Hepatocyte (in vitro differentiated cells): ENCODE measurements at regions not wholly inside any gene's neighbourhood (a gene's known extent, or its start where the extent isn't known, plus 50 kb on each side); places are given as distances from the start of the nearest gene placed in this dataset.

Experiments
- DNase-seq: peaks from one replicate; pipeline ENCODE4 v3.0.0-alpha.2; 2016; ENCODE audit warnings: low spot score
- H2AFZ ChIP-seq: fragments of 200-600 bp; sonication (generic); 2 replicates; pipeline ENCODE4 v1.6.0; 2016; ENCODE audit warnings: antibody characterized with exemption, mild to moderate bottlenecking
- H3K27ac ChIP-seq: fragments of 200-600 bp; sonication (generic); 2 replicates; pipeline ENCODE4 v1.5.1; 2016; ENCODE audit warnings: mild to moderate bottlenecking
- H3K27me3 ChIP-seq: fragments of 200-600 bp; sonication (generic); 2 replicates; pipeline ENCODE4 v1.6.1; 2016
- H3K36me3 ChIP-seq: fragments of 200-600 bp; sonication (generic); replicated peaks from 2 replicates; pipeline ENCODE4 v1.5.1; 2016; ENCODE audit warnings: low read depth; ENCODE audit not compliant: insufficient read depth
- H3K4me1 ChIP-seq: fragments of 200-600 bp; sonication (generic); 2 replicates; pipeline ENCODE4 v1.5.1; 2016; ENCODE audit warnings: mild to moderate bottlenecking, moderate library complexity; ENCODE audit not compliant: insufficient read depth
- H3K4me2 ChIP-seq: fragments of 200-600 bp; sonication (generic); 2 replicates; pipeline ENCODE4 v1.6.0; 2016
- H3K4me3 ChIP-seq: fragments of 200-600 bp; sonication (generic); 2 replicates; pipeline ENCODE4 v1.5.1; 2016; ENCODE audit warnings: mild to moderate bottlenecking
- H3K79me2 ChIP-seq: fragments of 200-600 bp; sonication (generic); 2 replicates; pipeline ENCODE4 v1.6.0; 2017; ENCODE audit warnings: mild to moderate bottlenecking
- H3K9me2 ChIP-seq: fragments of 200-600 bp; sonication (generic); replicated peaks from 2 replicates; pipeline ENCODE4 v1.6.0; 2017; ENCODE audit warnings: mild to moderate bottlenecking; ENCODE audit not compliant: insufficient read depth
- H3K9me3 ChIP-seq: fragments of 200-600 bp; sonication (generic); 2 replicates; pipeline ENCODE4 v1.5.1; 2016; ENCODE audit warnings: low read depth, mild to moderate bottlenecking
- H4K20me1 ChIP-seq: fragments of 200-600 bp; sonication (generic); 2 replicates; pipeline ENCODE4 v1.6.0; 2016; ENCODE audit warnings: mild to moderate bottlenecking; ENCODE audit not compliant: insufficient read depth, poor library complexity, severe bottlenecking
- EZH2 ChIP-seq: fragments of 200-600 bp; sonication (generic); IDR thresholded peaks from 2 replicates; pipeline ENCODE4 v1.6.1; 2016; ENCODE audit warnings: antibody characterized with exemption, mild to moderate bottlenecking, borderline replicate concordance
- EZH2phosphoT487 ChIP-seq: fragments of 200-600 bp; sonication (generic); IDR thresholded peaks from one replicate; pipeline ENCODE4 v1.6.1; 2018; ENCODE audit warnings: antibody characterized with exemption, mild to moderate bottlenecking, low read depth, moderate library complexity; ENCODE audit not compliant: unreplicated experiment, severe bottlenecking
- WGBS: methylation state at CpG from one replicate; pipeline ENCODE4 v1.1.6; 2016; ENCODE audit warnings: low lambda C conversion rate; ENCODE audit errors: missing lambda C conversion rate; 5-methylcytosine and 5-hydroxymethylcytosine counted together
- TF ChIP-seq, protein P1 (sequence below): fragments of 200-600 bp; sonication (generic); IDR thresholded peaks from 2 replicates; pipeline ENCODE4 v1.5.1; 2016; ENCODE audit warnings: antibody characterized with exemption, mild to moderate bottlenecking; ENCODE audit not compliant: poor library complexity

DNA sequence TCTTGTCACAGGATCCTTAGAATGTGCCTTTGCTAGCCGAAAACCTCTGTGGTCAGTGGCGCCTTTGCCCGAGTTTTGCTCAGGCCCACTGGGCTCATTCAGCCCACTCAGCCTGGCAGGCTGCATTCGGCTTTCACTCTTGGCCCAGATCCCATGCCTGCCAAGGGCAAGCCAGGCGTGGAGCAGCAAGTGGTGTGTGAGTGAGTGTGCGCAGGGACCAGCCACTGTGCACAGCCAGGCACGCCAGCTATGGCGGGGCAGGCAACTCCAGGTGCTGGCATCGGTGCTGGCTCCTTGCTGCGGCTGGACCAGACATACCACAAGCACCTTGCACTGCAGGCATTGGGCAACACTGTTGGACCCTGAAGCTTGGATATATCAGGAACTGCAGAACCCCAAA lies 1145.1 kb upstream of the NCAM2 start:
- Histone ChIP-seq H2AFZ (no peak overlapping the region), H3K27me3 (no peaks in the 10 kb centered on the region), H3K4me1 (no peaks in the 10 kb centered on the region), H3K4me3 (no peak overlapping the region), H3K79me2 (no peaks in the 10 kb centered on the region), H3K27ac (no peak overlapping the region), H3K9me2 (no peaks in the 10 kb centered on the region), H3K36me3 (no peaks in the 10 kb centered on the region), H4K20me1 (no peaks in the 10 kb centered on the region), H3K9me3 (no peaks in the 10 kb centered on the region), H3K4me2 (no peak overlapping the region)
- TF ChIP-seq, protein P1, sequence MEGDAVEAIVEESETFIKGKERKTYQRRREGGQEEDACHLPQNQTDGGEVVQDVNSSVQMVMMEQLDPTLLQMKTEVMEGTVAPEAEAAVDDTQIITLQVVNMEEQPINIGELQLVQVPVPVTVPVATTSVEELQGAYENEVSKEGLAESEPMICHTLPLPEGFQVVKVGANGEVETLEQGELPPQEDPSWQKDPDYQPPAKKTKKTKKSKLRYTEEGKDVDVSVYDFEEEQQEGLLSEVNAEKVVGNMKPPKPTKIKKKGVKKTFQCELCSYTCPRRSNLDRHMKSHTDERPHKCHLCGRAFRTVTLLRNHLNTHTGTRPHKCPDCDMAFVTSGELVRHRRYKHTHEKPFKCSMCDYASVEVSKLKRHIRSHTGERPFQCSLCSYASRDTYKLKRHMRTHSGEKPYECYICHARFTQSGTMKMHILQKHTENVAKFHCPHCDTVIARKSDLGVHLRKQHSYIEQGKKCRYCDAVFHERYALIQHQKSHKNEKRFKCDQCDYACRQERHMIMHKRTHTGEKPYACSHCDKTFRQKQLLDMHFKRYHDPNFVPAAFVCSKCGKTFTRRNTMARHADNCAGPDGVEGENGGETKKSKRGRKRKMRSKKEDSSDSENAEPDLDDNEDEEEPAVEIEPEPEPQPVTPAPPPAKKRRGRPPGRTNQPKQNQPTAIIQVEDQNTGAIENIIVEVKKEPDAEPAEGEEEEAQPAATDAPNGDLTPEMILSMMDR, result no peak
- TF ChIP-seq EZH2 (no peak), EZH2phosphoT487 (no peak)
- 91% methylated on average over 10 of the region's 10 CpGs for WGBS
- DNase-seq, result no peak

DNA sequence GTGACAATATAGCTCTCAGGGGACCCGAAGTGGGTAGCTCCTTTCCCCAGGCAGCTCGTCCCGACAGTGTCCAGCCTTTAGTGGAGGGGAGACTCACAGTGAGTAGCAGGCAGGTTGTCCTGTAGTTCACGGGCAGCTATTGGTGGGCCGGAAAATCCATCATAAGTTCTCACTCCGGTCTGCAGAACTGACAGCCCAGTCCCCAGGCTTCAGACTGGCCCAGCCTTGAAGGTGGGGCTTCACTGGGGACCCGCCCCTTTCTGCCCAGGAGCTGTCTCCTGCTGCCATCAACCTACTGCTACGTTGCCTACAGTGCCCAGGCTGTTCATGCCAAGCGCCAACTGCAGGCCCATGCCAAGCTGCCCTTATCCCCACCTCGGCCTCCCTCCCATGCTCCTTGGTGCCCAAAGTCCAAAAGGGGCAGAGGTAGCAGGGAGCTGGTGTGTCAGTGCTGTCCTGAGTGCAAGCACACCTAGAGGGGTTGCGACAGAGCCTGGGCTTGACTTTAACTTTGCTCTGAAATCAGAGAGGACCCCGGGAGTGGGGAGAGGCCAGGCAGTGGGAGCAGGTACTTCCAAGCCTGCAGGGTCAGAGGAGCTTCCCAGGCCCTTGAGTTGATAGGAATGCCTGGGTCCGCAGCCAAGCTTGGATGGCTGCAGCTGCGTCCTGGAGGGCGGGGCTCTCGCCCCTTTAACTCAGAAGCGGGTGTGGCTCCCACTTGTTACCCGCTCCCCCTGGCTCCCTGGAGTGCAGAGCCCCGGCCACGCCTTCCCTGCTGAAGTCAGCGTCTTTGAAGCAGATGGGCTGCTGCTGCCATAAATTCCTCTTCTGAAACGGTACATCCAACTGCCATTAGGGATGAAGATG lies 1144.3 kb upstream of the NCAM2 start:
- Histone ChIP-seq H4K20me1 (no peaks in the 10 kb centered on the region), H3K27ac (no peak overlapping the region), H3K9me2 (no peaks in the 10 kb centered on the region), H2AFZ (no peak overlapping the region), H3K4me1 (no peaks in the 10 kb centered on the region), H3K27me3 (no peaks in the 10 kb centered on the region), H3K4me2 (no peak overlapping the region), H3K79me2 (no peaks in the 10 kb centered on the region), H3K4me3 (no peak overlapping the region), H3K9me3 (no peaks in the 10 kb centered on the region), H3K36me3 (no peaks in the 10 kb centered on the region)
- WGBS, result 90% methylated on average over 22 of the region's 22 CpGs
- peak; percentile 5 for DNase-seq
- TF ChIP-seq EZH2 (no peak), EZH2phosphoT487 (no peak)
- TF ChIP-seq, protein P1, result no peak

- Histone ChIP-seq H3K79me2 (no peaks in the 10 kb centered on the region), H3K4me1 (no peaks in the 10 kb centered on the region), H2AFZ (no peak overlapping the region), H3K36me3 (no peaks in the 10 kb centered on the region), H3K9me2 (no peaks in the 10 kb centered on the region), H3K4me2 (no peak overlapping the region), H3K4me3 (no peak overlapping the region), H3K27ac (no peak overlapping the region), H3K27me3 (no peaks in the 10 kb centered on the region), H4K20me1 (no peaks in the 10 kb centered on the region), H3K9me3 (no peaks in the 10 kb centered on the region)
- TF ChIP-seq, protein P1, result no peak
- TF ChIP-seq EZH2phosphoT487 (no peak), EZH2 (no peak)
- 97% methylated on average over 3 of the region's 3 CpGs for WGBS
- no peak for DNase-seq
Observed at GRCh38 chr21:19855522-19855921, 1142.7 kb upstream of the NCAM2 start.
